ENCODE measurements at regions not wholly inside any gene's neighbourhood (a gene's known extent, or its start where the extent isn't known, plus 50 kb on each side); places are given as distances from the start of the nearest gene placed in this dataset.
"Not testable (repeated sequence)": the region's sequence is repeated elsewhere in the genome, so short reads cannot be mapped to it uniquely, and the experiment has no call there.

DNA sequence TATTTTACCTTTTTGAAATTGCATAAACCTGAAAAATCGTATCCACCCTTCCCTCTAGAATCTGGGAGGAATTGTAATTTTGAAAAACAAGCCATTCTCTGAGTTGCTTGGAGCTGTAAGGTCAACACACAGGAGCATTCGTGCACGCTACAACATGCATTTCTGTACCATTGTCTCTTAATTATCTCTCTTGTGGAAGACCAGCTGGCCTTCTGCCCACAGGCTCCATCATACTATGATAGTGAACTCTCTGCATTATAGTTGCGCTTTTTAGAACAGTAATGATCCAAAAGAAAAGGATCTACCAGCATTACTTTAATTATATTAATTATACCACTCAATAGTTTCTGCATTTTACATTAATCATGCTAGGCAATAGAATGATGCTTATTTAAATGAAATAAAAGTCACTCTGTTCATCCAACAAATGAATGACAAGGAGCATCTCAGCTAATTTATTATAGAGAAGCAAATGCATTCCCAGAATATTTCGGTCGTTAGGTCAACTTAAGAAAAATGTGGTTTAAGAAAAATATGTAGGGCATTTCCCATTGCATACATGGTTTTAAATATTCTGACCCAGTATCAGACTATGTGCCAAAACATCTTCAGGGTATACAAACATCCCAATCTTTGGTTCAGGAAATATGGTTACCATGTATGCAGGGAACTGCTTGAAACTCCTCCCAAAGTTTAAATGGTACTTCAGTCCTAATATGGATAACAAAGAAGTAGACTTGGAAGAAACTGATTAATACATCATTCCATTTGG is 263.5 kb downstream of the TFAP2A start:
- Histone ChIP-seq H3K27ac (ENCODE audit: low read depth, low read length) (no peak overlapping the region), H3K4me1 (ENCODE audit: control insufficient read depth, insufficient read depth, low read length, unreplicated experiment) (no peaks in the 10 kb centered on the region), H3K27me3 (ENCODE audit: insufficient read depth, low read length) (no peaks in the 10 kb centered on the region), H3K4me3 (ENCODE audit: low read depth, low read length) (no peak overlapping the region), H3K36me3 (ENCODE audit: insufficient read depth, low read length) (no peaks in the 10 kb centered on the region), H3K79me2 (ENCODE audit: control insufficient read depth, insufficient read depth, low read length, unreplicated experiment) (no peaks in the 10 kb centered on the region), H2AFZ (ENCODE audit: low read length, unreplicated experiment) (no peak overlapping the region)

DNA sequence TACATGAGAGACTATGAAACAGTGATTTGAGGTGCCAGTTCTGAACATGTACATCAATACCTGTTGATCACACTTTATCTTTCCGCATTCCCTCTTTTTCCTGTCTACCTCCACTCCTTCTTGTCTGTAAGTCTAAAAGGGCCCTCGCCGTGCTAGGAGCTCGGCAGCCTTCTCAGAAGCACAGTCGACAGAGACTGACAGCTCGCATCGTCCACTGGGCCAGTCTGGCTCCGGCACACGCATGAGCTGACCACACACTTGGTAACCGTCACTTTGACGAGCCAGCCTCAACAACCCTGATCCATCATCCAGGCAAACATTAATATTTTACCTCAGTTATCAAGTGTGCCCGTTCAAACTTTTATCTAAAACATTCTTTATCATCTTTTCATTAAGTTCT is 265.3 kb downstream of the TFAP2A start:
- no peaks in the 10 kb centered on the region for H3K4me1 ChIP-seq (ENCODE audit: control insufficient read depth, insufficient read depth, low read length, unreplicated experiment)
- no peaks in the 10 kb centered on the region for H3K27me3 ChIP-seq (ENCODE audit: insufficient read depth, low read length)
- H3K27ac ChIP-seq (ENCODE audit: low read depth, low read length): no peak overlapping the region

DNA sequence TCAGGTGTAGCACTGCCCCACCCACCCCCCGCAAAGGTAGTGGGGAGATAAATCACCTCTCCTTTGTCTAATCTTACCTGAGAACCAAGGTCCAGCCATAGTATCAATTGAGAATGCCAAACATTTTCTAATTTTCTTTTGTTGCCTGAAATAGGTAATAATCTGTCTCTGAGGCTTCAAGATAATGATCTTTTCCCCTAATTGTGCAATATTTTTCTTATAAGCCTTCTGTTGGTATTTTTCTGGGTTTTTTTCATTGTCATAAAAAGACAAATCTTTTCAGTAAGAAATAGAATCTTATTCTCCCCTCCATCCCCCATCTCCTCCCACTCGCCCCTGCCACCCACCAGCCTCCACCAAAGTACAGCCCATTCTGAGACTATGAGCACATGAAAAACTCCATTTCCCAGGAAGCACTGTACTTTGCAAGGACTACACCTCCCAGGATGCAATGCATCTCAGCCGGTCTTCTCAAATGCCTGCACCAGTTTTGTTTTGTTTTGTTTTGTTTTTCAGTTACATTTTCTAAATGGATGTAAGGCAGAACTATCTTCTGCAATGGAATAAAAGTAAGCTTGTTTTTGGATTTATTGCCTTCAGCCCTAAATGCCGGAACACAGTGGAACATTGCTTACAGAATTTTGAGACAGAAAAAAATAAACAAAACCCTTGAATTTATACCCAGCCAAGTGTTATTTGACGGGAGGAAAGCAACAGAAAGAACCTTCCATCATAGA is 268.0 kb downstream of the TFAP2A start:
- no peaks in the 10 kb centered on the region for H3K27me3 ChIP-seq (ENCODE audit: insufficient read depth, low read length)
- H2AFZ ChIP-seq (ENCODE audit: low read length, unreplicated experiment): peak overlapping the region; percentile 21
- no peaks in the 10 kb centered on the region for H3K79me2 ChIP-seq (ENCODE audit: control insufficient read depth, insufficient read depth, low read length, unreplicated experiment)
- no peaks in the 10 kb centered on the region for H3K36me3 ChIP-seq (ENCODE audit: insufficient read depth, low read length)
- no peak overlapping the region for H3K27ac ChIP-seq (ENCODE audit: low read depth, low read length)
- H3K4me3 ChIP-seq (ENCODE audit: low read depth, low read length): peak overlapping the region; percentile 70
- H3K4me1 ChIP-seq (ENCODE audit: control insufficient read depth, insufficient read depth, low read length, unreplicated experiment): no peaks in the 10 kb centered on the region

More for the DNA sequence above, 265.3 kb downstream of the TFAP2A start:
- Histone ChIP-seq H2AFZ (ENCODE audit: low read length, unreplicated experiment) (no peak overlapping the region), H3K79me2 (ENCODE audit: control insufficient read depth, insufficient read depth, low read length, unreplicated experiment) (no peaks in the 10 kb centered on the region), H3K36me3 (ENCODE audit: insufficient read depth, low read length) (no peaks in the 10 kb centered on the region), H3K4me3 (ENCODE audit: low read depth, low read length) (no peak overlapping the region)

DNA sequence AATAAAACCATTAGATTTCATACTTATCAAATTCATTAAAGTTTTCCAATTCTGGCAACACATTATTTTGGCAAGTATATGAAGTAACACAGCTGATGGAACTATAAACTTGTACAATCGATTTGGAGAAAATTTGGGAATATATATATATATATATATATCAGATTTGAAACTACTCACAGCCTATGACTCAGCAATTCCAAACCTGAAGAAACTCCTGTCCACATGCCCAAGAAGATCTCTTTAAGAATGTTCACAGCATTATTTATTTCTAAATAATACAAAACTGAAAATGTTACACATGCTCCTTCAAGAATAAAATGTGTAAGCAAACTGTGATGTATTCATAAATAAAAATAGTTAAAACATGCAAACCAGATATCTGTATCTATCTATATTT is 270.1 kb downstream of the TFAP2A start:
- no peak overlapping the region for H2AFZ ChIP-seq (ENCODE audit: low read length, unreplicated experiment)
- H3K36me3 ChIP-seq (ENCODE audit: insufficient read depth, low read length): no peaks in the 10 kb centered on the region
- no peaks in the 10 kb centered on the region for H3K4me1 ChIP-seq (ENCODE audit: control insufficient read depth, insufficient read depth, low read length, unreplicated experiment)
- no peak overlapping the region for H3K4me3 ChIP-seq (ENCODE audit: low read depth, low read length)
- H3K27me3 ChIP-seq (ENCODE audit: insufficient read depth, low read length): no peaks in the 10 kb centered on the region
- H3K27ac ChIP-seq (ENCODE audit: low read depth, low read length): no peak overlapping the region
- H3K79me2 ChIP-seq (ENCODE audit: control insufficient read depth, insufficient read depth, low read length, unreplicated experiment): no peaks in the 10 kb centered on the region

DNA sequence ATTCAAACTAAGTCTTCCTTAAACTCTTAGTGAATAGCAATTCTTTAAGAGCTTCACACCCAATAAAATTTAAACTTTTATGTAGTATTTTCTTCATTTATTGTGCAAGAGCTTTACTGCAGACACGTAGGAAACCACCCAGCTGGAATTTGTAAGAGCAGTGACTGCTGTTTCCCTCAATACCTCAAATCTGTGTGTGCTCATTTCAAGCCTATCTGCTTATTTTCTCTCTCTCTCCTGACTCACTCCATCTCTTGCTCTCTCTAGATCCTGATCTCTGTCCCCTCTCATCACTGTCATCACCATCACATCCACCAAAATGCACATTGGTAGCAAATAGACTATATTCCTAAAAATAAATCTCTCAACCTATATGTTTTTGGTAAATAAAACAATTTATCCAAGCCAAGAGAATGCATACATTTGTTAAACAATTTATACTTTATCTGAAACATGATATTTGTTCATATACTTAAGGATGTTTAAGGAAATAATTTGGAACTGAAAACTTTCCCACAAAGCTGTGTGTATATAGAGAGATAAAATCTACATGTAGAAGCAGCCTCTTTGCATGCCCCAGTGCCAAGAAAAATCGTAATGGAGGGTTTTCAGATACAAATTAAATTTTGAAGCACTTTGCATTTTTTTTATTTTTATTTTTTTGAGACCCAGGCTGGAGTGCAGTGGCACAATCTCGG is 273.0 kb downstream of the TFAP2A start:
- Histone ChIP-seq H3K27me3 (ENCODE audit: insufficient read depth, low read length) (no peaks in the 10 kb centered on the region), H2AFZ (ENCODE audit: low read length, unreplicated experiment) (no peak overlapping the region), H3K79me2 (ENCODE audit: control insufficient read depth, insufficient read depth, low read length, unreplicated experiment) (no peaks in the 10 kb centered on the region), H3K4me3 (ENCODE audit: low read depth, low read length) (no peak overlapping the region), H3K27ac (ENCODE audit: low read depth, low read length) (no peak overlapping the region), H3K36me3 (ENCODE audit: insufficient read depth, low read length) (no peaks in the 10 kb centered on the region), H3K4me1 (ENCODE audit: control insufficient read depth, insufficient read depth, low read length, unreplicated experiment) (no peaks in the 10 kb centered on the region)

GRCh38 chr6:10140824-10141223 is 274.1 kb downstream of the TFAP2A start:
- H3K79me2 ChIP-seq (ENCODE audit: control insufficient read depth, insufficient read depth, low read length, unreplicated experiment): no peaks in the 10 kb centered on the region
- no peak overlapping the region for H3K4me3 ChIP-seq (ENCODE audit: low read depth, low read length)
- H2AFZ ChIP-seq (ENCODE audit: low read length, unreplicated experiment): no peak overlapping the region
- no peaks in the 10 kb centered on the region for H3K4me1 ChIP-seq (ENCODE audit: control insufficient read depth, insufficient read depth, low read length, unreplicated experiment)
- no peak overlapping the region for H3K27ac ChIP-seq (ENCODE audit: low read depth, low read length)
- H3K36me3 ChIP-seq (ENCODE audit: insufficient read depth, low read length): no peaks in the 10 kb centered on the region
- H3K27me3 ChIP-seq (ENCODE audit: insufficient read depth, low read length): no peaks in the 10 kb centered on the region

- H3K4me1 ChIP-seq (ENCODE audit: control insufficient read depth, insufficient read depth, low read length, unreplicated experiment): no peaks in the 10 kb centered on the region
- no peak overlapping the region for H3K27ac ChIP-seq (ENCODE audit: low read depth, low read length)
- H2AFZ ChIP-seq (ENCODE audit: low read length, unreplicated experiment): no peak overlapping the region
- no peaks in the 10 kb centered on the region for H3K79me2 ChIP-seq (ENCODE audit: control insufficient read depth, insufficient read depth, low read length, unreplicated experiment)
- H3K27me3 ChIP-seq (ENCODE audit: insufficient read depth, low read length): no peaks in the 10 kb centered on the region
- H3K4me3 ChIP-seq (ENCODE audit: low read depth, low read length): no peak overlapping the region
- no peaks in the 10 kb centered on the region for H3K36me3 ChIP-seq (ENCODE audit: insufficient read depth, low read length)
These were observed 274.7 kb downstream of the TFAP2A start for GRCh38 chr6:10140136-10140535.

- H3K4me3 ChIP-seq (ENCODE audit: low read depth, low read length): no peak overlapping the region
- H3K79me2 ChIP-seq (ENCODE audit: control insufficient read depth, insufficient read depth, low read length, unreplicated experiment): no peaks in the 10 kb centered on the region
- H3K4me1 ChIP-seq (ENCODE audit: control insufficient read depth, insufficient read depth, low read length, unreplicated experiment): no peaks in the 10 kb centered on the region
- H3K27me3 ChIP-seq (ENCODE audit: insufficient read depth, low read length): no peaks in the 10 kb centered on the region
- H3K36me3 ChIP-seq (ENCODE audit: insufficient read depth, low read length): no peaks in the 10 kb centered on the region
- H2AFZ ChIP-seq (ENCODE audit: low read length, unreplicated experiment): no peak overlapping the region
- H3K27ac ChIP-seq (ENCODE audit: low read depth, low read length): no peak overlapping the region
These were observed 276.0 kb downstream of the TFAP2A start for GRCh38 chr6:10138917-10139316.

- H3K4me3 ChIP-seq (ENCODE audit: low read depth, low read length): no peak overlapping the region
- H2AFZ ChIP-seq (ENCODE audit: low read length, unreplicated experiment): no peak overlapping the region
- no peak overlapping the region for H3K27ac ChIP-seq (ENCODE audit: low read depth, low read length)
- H3K4me1 ChIP-seq (ENCODE audit: control insufficient read depth, insufficient read depth, low read length, unreplicated experiment): no peaks in the 10 kb centered on the region
- no peaks in the 10 kb centered on the region for H3K36me3 ChIP-seq (ENCODE audit: insufficient read depth, low read length)
- no peaks in the 10 kb centered on the region for H3K27me3 ChIP-seq (ENCODE audit: insufficient read depth, low read length)
- no peaks in the 10 kb centered on the region for H3K79me2 ChIP-seq (ENCODE audit: control insufficient read depth, insufficient read depth, low read length, unreplicated experiment)
These were observed 278.2 kb downstream of the TFAP2A start for GRCh38 chr6:10136636-10137035.

GRCh38 chr6:10134185-10134584 is 280.7 kb downstream of the TFAP2A start:
- H3K4me1 ChIP-seq (ENCODE audit: control insufficient read depth, insufficient read depth, low read length, unreplicated experiment); H3K79me2 ChIP-seq (ENCODE audit: control insufficient read depth, insufficient read depth, low read length, unreplicated experiment); H3K27ac ChIP-seq (ENCODE audit: low read depth, low read length); H3K36me3 ChIP-seq (ENCODE audit: insufficient read depth, low read length); H2AFZ ChIP-seq (ENCODE audit: low read length, unreplicated experiment); H3K4me3 ChIP-seq (ENCODE audit: low read depth, low read length); H3K27me3 ChIP-seq (ENCODE audit: insufficient read depth, low read length): not testable (repeated sequence)

Data from ACC112 (cell line).